Astrocyte (in vitro differentiated cells and primary cell): ENCODE measurements at regions not wholly inside any gene's neighbourhood (a gene's known extent, or its start where the extent isn't known, plus 50 kb on each side); places are given as distances from the start of the nearest gene placed in this dataset.

ENCODE experiments used
- DNase-seq: peaks from one replicate; pipeline ENCODE4 v3.0.0-alpha.2; 2010; ENCODE audit warnings: low read depth
- FAIRE-seq: peaks from 2 replicates; lab custom pipeline; 2011; peaks lifted over from hg19 to GRCh38; lab: Jason Lieb, UNC
- H2AFZ ChIP-seq: 2 replicates; pipeline ENCODE4 v1.6.0; 2012; ENCODE audit warnings: low read depth, low read length, inconsistent platforms
- H3K27ac ChIP-seq: 2 replicates; pipeline ENCODE4 v1.5.1; 2011; ENCODE audit warnings: low read depth, low read length, inconsistent platforms
- H3K27me3 ChIP-seq: 2 replicates; pipeline ENCODE4 v1.6.0; 2011; ENCODE audit warnings: low read length, inconsistent platforms; ENCODE audit not compliant: insufficient read depth
- H3K36me3 ChIP-seq: 2 replicates; pipeline ENCODE4 v1.5.1; 2011; ENCODE audit warnings: low read length, inconsistent platforms; ENCODE audit not compliant: insufficient read depth
- H3K4me1 ChIP-seq: 2 replicates; pipeline ENCODE4 v1.5.1; 2011; ENCODE audit warnings: low read length, inconsistent platforms; ENCODE audit not compliant: insufficient read depth
- H3K4me2 ChIP-seq: 2 replicates; pipeline ENCODE4 v1.6.0; 2012; ENCODE audit warnings: low read length, inconsistent platforms
- H3K4me3 ChIP-seq: 2 replicates; pipeline ENCODE4 v1.5.1; 2011; ENCODE audit warnings: low read depth, mild to moderate bottlenecking, low read length, inconsistent platforms; ENCODE audit not compliant: insufficient read depth
- H3K79me2 ChIP-seq: 2 replicates; pipeline ENCODE4 v1.6.0; 2012; ENCODE audit warnings: mild to moderate bottlenecking, low read length, inconsistent platforms; ENCODE audit not compliant: insufficient read depth
- H3K9ac ChIP-seq: 2 replicates; pipeline ENCODE4 v1.6.0; 2012; ENCODE audit warnings: mild to moderate bottlenecking, low read length, inconsistent platforms
- H3K9me3 ChIP-seq: 2 replicates; pipeline ENCODE4 v1.5.1; 2012; ENCODE audit warnings: low read depth, mild to moderate bottlenecking, low read length, inconsistent platforms; ENCODE audit not compliant: insufficient read depth
- H4K20me1 ChIP-seq: 2 replicates; pipeline ENCODE4 v1.6.0; 2012; ENCODE audit warnings: low read length, inconsistent platforms; ENCODE audit not compliant: insufficient read depth
- H3K27ac Mint-ChIP-seq: one replicate; pipeline ENCODE4 v1.8.0; 2021; ENCODE audit warnings: mild to moderate bottlenecking, mixed read lengths; ENCODE audit not compliant: unreplicated experiment
- H3K27me3 Mint-ChIP-seq: one replicate; pipeline ENCODE4 v1.8.0; 2021; ENCODE audit warnings: low read depth, mixed read lengths; ENCODE audit not compliant: unreplicated experiment
- H3K36me3 Mint-ChIP-seq: one replicate; pipeline ENCODE4 v1.8.0; 2021; ENCODE audit warnings: low read depth, mixed read lengths; ENCODE audit not compliant: unreplicated experiment
- H3K4me1 Mint-ChIP-seq: one replicate; pipeline ENCODE4 v1.8.0; 2021; ENCODE audit warnings: low read depth, mixed read lengths; ENCODE audit not compliant: unreplicated experiment
- H3K4me3 Mint-ChIP-seq: one replicate; pipeline ENCODE4 v1.8.0; 2021; ENCODE audit warnings: mild to moderate bottlenecking, moderate library complexity, mixed read lengths; ENCODE audit not compliant: unreplicated experiment
- H3K9me3 Mint-ChIP-seq: one replicate; pipeline ENCODE4 v1.8.0; 2021; ENCODE audit warnings: mild to moderate bottlenecking, mixed read lengths; ENCODE audit not compliant: unreplicated experiment
- CTCF ChIP-seq: IDR thresholded peaks from 2 replicates; pipeline ENCODE4 v1.5.1; 2011; ENCODE audit warnings: low read depth, mild to moderate bottlenecking, inconsistent platforms, low read length, moderate library complexity; ENCODE audit not compliant: insufficient read depth
- EZH2 ChIP-seq: IDR thresholded peaks from 2 replicates; pipeline ENCODE4 v1.6.1; 2012; ENCODE audit warnings: mild to moderate bottlenecking, low read length, inconsistent platforms; ENCODE audit not compliant: insufficient read depth

GRCh38 chr3:150299201-150299600 lies 108.9 kb upstream of the TSC22D2 start:
- peak overlapping the region; percentile 84 for H3K27ac Mint-ChIP-seq
- peak overlapping the region; percentile 19 for H3K4me2 ChIP-seq

DNA sequence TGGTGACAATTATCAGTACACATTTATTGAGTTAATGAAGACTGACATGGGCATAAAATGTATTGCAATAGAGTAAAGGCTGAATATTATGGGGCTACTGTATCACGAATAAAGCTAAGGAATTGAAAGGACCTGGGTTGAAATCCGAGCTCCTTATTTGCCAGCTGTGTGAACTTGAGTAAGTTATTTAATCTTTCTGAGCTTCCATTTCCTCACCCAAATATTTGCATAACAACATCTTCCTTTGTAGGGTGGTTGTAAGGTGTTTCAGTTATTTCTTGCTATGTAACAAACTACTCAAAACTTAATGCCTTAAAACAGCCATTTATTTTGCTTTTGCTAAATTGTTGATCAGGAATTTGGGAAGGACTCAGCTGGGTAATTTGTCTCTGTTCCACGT lies 111.1 kb upstream of the TSC22D2 start:
- Histone ChIP-seq H3K4me2 (no peak overlapping the region), H3K9ac (no peak overlapping the region), H3K36me3 (no peaks in the 10 kb centered on the region), H4K20me1 (no peaks in the 10 kb centered on the region), H3K27me3 (no peaks in the 10 kb centered on the region), H2AFZ (no peak overlapping the region), H3K27ac (no peak overlapping the region), H3K9me3 (no peaks in the 10 kb centered on the region), H3K4me3 (no peak overlapping the region), H3K79me2 (no peaks in the 10 kb centered on the region), H3K4me1 (peaks cover 28% of the 10 kb centered on the region)
- H3K36me3 Mint-ChIP-seq, result no peaks in the 10 kb centered on the region
- H3K27me3 Mint-ChIP-seq, result no peaks in the 10 kb centered on the region
- TF ChIP-seq EZH2, result no peak
- TF ChIP-seq CTCF, result no peak
- no peaks in the 10 kb centered on the region for H3K9me3 Mint-ChIP-seq
- DNase-seq, result no peak
- FAIRE-seq, result peak; percentile 50
- no peak overlapping the region for H3K27ac Mint-ChIP-seq
- H3K4me1 Mint-ChIP-seq, result peaks cover 49% of the 10 kb centered on the region
- no peak overlapping the region for H3K4me3 Mint-ChIP-seq

More at GRCh38 chr3:150299201-150299600, 108.9 kb upstream of the TSC22D2 start:
- H3K4me3 ChIP-seq, result no peak overlapping the region
- H3K27ac ChIP-seq, result peak overlapping the region; percentile 3
- FAIRE-seq (peak; percentile 26), DNase-seq (peak; percentile 87)
- no peaks in the 10 kb centered on the region for H3K9me3 Mint-ChIP-seq
- no peak overlapping the region for H2AFZ ChIP-seq
- H3K9ac ChIP-seq, result no peak overlapping the region
- TF ChIP-seq CTCF, result no peak
- no peak for TF ChIP-seq EZH2
- no peaks in the 10 kb centered on the region for H3K9me3 ChIP-seq
- H3K27me3 Mint-ChIP-seq, result no peaks in the 10 kb centered on the region
- no peak overlapping the region for H3K4me3 Mint-ChIP-seq
- no peaks in the 10 kb centered on the region for H4K20me1 ChIP-seq
- peaks cover 20% of the 10 kb centered on the region for H3K4me1 ChIP-seq
- no peaks in the 10 kb centered on the region for H3K36me3 ChIP-seq
- no peaks in the 10 kb centered on the region for H3K79me2 ChIP-seq
- peaks cover 43% of the 10 kb centered on the region for H3K4me1 Mint-ChIP-seq
- H3K36me3 Mint-ChIP-seq, result no peaks in the 10 kb centered on the region
- no peaks in the 10 kb centered on the region for H3K27me3 ChIP-seq

DNA sequence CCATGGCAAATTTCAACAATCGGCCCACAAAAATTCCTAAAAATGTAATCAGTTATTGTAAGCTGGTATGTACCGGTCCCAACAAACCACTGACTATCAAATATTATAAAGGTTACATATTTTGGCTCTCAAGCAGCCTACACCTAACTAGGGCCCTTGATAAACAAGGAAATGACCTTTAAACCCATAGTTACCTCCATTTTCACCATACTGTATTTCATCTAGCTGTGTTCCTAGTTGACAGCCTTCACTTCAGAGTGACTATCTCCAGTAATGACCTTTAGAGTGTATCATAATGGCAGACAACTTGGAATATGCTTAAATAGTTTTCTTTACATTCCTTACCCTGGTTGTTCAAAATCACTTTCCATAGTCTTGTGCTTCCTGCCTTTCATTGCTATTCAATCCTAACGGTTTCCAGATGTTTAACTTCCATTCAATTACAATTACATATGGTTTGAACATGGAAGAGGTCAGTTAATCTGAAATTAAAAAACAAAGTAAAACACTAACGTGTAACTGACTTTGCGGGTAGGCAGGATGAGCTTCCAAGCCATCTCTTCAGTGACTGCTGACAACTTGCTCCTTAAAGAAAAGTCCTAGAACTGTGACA lies 111.9 kb upstream of the TSC22D2 start:
- no peak overlapping the region for H3K4me3 ChIP-seq
- Mint-ChIP-seq H3K27me3 (no peaks in the 10 kb centered on the region), H3K4me3 (no peak overlapping the region), H3K4me1 (peaks cover 53% of the 10 kb centered on the region), H3K27ac (no peak overlapping the region), H3K9me3 (peaks cover 4% of the 10 kb centered on the region), H3K36me3 (peaks cover 4% of the 10 kb centered on the region)
- no peak for DNase-seq
- no peaks in the 10 kb centered on the region for H3K36me3 ChIP-seq
- peak overlapping the region; percentile 6 for H3K4me2 ChIP-seq
- H3K27ac ChIP-seq, result no peak overlapping the region
- H3K4me1 ChIP-seq, result peaks cover 24% of the 10 kb centered on the region
- FAIRE-seq, result peak; percentile 73
- TF ChIP-seq EZH2 (no peak), CTCF (no peak)
- no peaks in the 10 kb centered on the region for H3K27me3 ChIP-seq
- no peaks in the 10 kb centered on the region for H3K79me2 ChIP-seq
- H3K9me3 ChIP-seq, result no peaks in the 10 kb centered on the region
- H2AFZ ChIP-seq, result no peak overlapping the region
- H3K9ac ChIP-seq, result no peak overlapping the region
- H4K20me1 ChIP-seq, result no peaks in the 10 kb centered on the region
